GM12878 (cell line): ENCODE measurements at regions not wholly inside any gene's neighbourhood (a gene's known extent, or its start where the extent isn't known, plus 50 kb on each side); places are given as distances from the start of the nearest gene placed in this dataset.

Source experiments
- ATAC-seq: fragments of 200-7000 bp; cut with Tn5 transposase; 3 replicates; pipeline ENCODE4 v1.9.1; 2020; ENCODE audit warnings: mild to moderate bottlenecking, moderate library complexity
- BruUV-seq: library from RNA; stranded (reverse); fragments of 400-500 nt; replicated peaks from 2 replicates; lab custom pipeline; 2021; lab: Mats Ljungman, UMichigan
- CTCF ChIA-PET: fragments of 300-600 bp; sonication (Branson Sonifier 250); formaldehyde crosslinking; extraction: SDS; loops from one replicate; lab custom pipeline; 2021; ENCODE audit warnings: inconsistent platforms; lab: Yijun Ruan, JAX
- POLR2A ChIA-PET: fragments of 350-600 bp; formaldehyde crosslinking; extraction: SDS; loops from one replicate; lab custom pipeline; 2021; ENCODE audit warnings: inconsistent platforms; lab: Charles Lee
- RAD21 ChIA-PET: fragments of 300-600 bp; sonication (Branson Sonifier 250); formaldehyde crosslinking; loops from one replicate; lab custom pipeline; 2023; ENCODE audit warnings: antibody characterized with exemption; ENCODE audit not compliant: unreplicated experiment; lab: Charles Lee
- SMC1A ChIA-PET: fragments of 300-600 bp; sonication (Branson Sonifier 250); formaldehyde crosslinking; loops from one replicate; lab custom pipeline; 2023; ENCODE audit not compliant: unreplicated experiment, uncharacterized antibody; lab: Charles Lee
- DNase-seq: peaks from one replicate; pipeline ENCODE4 v3.0.0-alpha.2; 2011; ENCODE audit warnings: low read depth, low spot score
- FAIRE-seq: peaks from 3 replicates; lab custom pipeline; 2011; peaks lifted over from hg19 to GRCh38; lab: Jason Lieb, UNC
- H2AFZ ChIP-seq: 2 replicates; pipeline ENCODE4 v1.6.0; 2011; ENCODE audit warnings: low read depth, low read length, control low read depth; ENCODE audit not compliant: control insufficient read depth
- H3K27ac ChIP-seq: 2 replicates; pipeline ENCODE4 v1.5.1; 2011; ENCODE audit warnings: control low read depth; ENCODE audit not compliant: control insufficient read depth, insufficient read depth
- H3K27me3 ChIP-seq, 2 experiments: replicated peaks in 1 of 2; 2 replicates each; pipeline versions ENCODE4 v1.6.0 to v1.6.1; 2011; ENCODE audit warnings: low read length in 1 of 2; ENCODE audit not compliant: control insufficient read depth in 2 of 2, insufficient read depth in 2 of 2
- H3K36me3 ChIP-seq, 2 experiments: 2 replicates each; pipeline ENCODE4 v1.5.1; 2011; ENCODE audit warnings: low read length in 1 of 2; ENCODE audit not compliant: control insufficient read depth in 2 of 2, insufficient read depth in 2 of 2
- H3K4me1 ChIP-seq: 2 replicates; pipeline ENCODE4 v1.6.1; 2011; ENCODE audit warnings: mild to moderate bottlenecking, low read length, moderate library complexity, mixed read lengths; ENCODE audit not compliant: control insufficient read depth, insufficient read depth
- H3K4me2 ChIP-seq: 2 replicates; pipeline ENCODE4 v1.6.0; 2011; ENCODE audit warnings: control low read depth; ENCODE audit not compliant: control insufficient read depth, insufficient read depth
- H3K4me3 ChIP-seq: fragments of 200-600 bp; sonication (generic); 2 replicates; pipeline ENCODE4 v1.5.1; 2016
- H3K79me2 ChIP-seq: 2 replicates; pipeline ENCODE4 v1.6.0; 2011; ENCODE audit warnings: low read length; ENCODE audit not compliant: control insufficient read depth, insufficient read depth
- H3K9ac ChIP-seq: 2 replicates; pipeline ENCODE4 v1.8.0; 2011; ENCODE audit warnings: low read length, control low read depth, mixed read lengths; ENCODE audit not compliant: control insufficient read depth, insufficient read depth
- H3K9me3 ChIP-seq: replicated peaks from 3 replicates; pipeline ENCODE4 v1.5.1; 2011; ENCODE audit warnings: mild to moderate bottlenecking, low read length; ENCODE audit not compliant: control insufficient read depth, insufficient read depth
- H4K20me1 ChIP-seq: 2 replicates; pipeline ENCODE4 v1.6.0; 2011; ENCODE audit not compliant: control insufficient read depth, insufficient read depth
- BCL11A ChIP-seq: IDR thresholded peaks from 2 replicates; pipeline ENCODE4 v1.6.1; 2011; ENCODE audit warnings: low read depth, low read length
- CHD4 ChIP-seq: fragments of 200-600 bp; sonication (generic); IDR thresholded peaks from 2 replicates; pipeline ENCODE4 v1.6.1; 2016; ENCODE audit warnings: mild to moderate bottlenecking
- E2F4 ChIP-seq: IDR thresholded peaks from 2 replicates; pipeline ENCODE4 v1.6.1; 2012; ENCODE audit warnings: low read depth, low read length, improper control_type of control experiment
- FOS ChIP-seq: IDR thresholded peaks from 3 replicates; pipeline ENCODE4 v1.6.1; 2011; ENCODE audit warnings: borderline replicate concordance; ENCODE audit not compliant: insufficient read length; ENCODE audit errors: extremely low read depth
- JUND ChIP-seq: IDR thresholded peaks from 2 replicates; pipeline ENCODE4 v1.6.1; 2012; ENCODE audit warnings: low read depth, mild to moderate bottlenecking, low read length, improper control_type of control experiment, moderate library complexity
- KLF5 ChIP-seq: fragments of 450-650 bp; IDR thresholded peaks from 2 replicates; pipeline ENCODE4 v1.6.1; 2014; ENCODE audit warnings: mild to moderate bottlenecking; ENCODE audit not compliant: partially characterized antibody
- MTA2 ChIP-seq: fragments of 450-650 bp; IDR thresholded peaks from 2 replicates; pipeline ENCODE4 v1.6.1; 2016; ENCODE audit warnings: low read depth, mild to moderate bottlenecking, moderate library complexity
- NFIC ChIP-seq: IDR thresholded peaks from 2 replicates; pipeline ENCODE4 v1.6.1; 2012; ENCODE audit warnings: low read depth, mild to moderate bottlenecking, inconsistent platforms, low read length, moderate library complexity
- RAD21 ChIP-seq: IDR thresholded peaks from 2 replicates; pipeline ENCODE4 v1.6.1; 2011; ENCODE audit warnings: mild to moderate bottlenecking, low read depth, low read length, moderate library complexity; ENCODE audit not compliant: insufficient read depth
- SPI1 ChIP-seq: IDR thresholded peaks from 2 replicates; pipeline ENCODE4 v1.6.1; 2011; ENCODE audit warnings: low read depth, mild to moderate bottlenecking, low read length, moderate library complexity, borderline replicate concordance; ENCODE audit not compliant: insufficient read depth
- SUZ12 ChIP-seq: fragments of 200-600 bp; sonication (generic); IDR thresholded peaks from one replicate; pipeline ENCODE4 v1.6.1; 2018; ENCODE audit warnings: antibody characterized with exemption, mild to moderate bottlenecking; ENCODE audit not compliant: unreplicated experiment
- TAF1 ChIP-seq: IDR thresholded peaks from 2 replicates; pipeline ENCODE4 v1.6.1; 2011; ENCODE audit warnings: mild to moderate bottlenecking, low read depth, low read length, borderline replicate concordance
- TARDBP ChIP-seq: IDR thresholded peaks from 2 replicates; pipeline ENCODE4 v1.6.1; 2016; ENCODE audit warnings: borderline replicate concordance
- TCF3 ChIP-seq: IDR thresholded peaks from 2 replicates; pipeline ENCODE4 v1.6.1; 2012; ENCODE audit warnings: low read depth, mild to moderate bottlenecking, low read length, borderline replicate concordance; ENCODE audit not compliant: insufficient read depth
- ZNF592 ChIP-seq: fragments of 450-650 bp; IDR thresholded peaks from 2 replicates; pipeline ENCODE4 v1.6.1; 2017; ENCODE audit warnings: mild to moderate bottlenecking, moderate library complexity
- WGBS: methylation state at CpG from one replicate; pipeline ENCODE4 v1.1.6; 2016; ENCODE audit warnings: low lambda C conversion rate; ENCODE audit not compliant: insufficient replicate concordance, insufficient coverage; ENCODE audit errors: missing lambda C conversion rate; 5-methylcytosine and 5-hydroxymethylcytosine counted together
- in situ Hi-C: fragments of 300-500 bp; cut with MboI; formaldehyde crosslinking; loops from 9 replicates; pipeline ENCODE4 v1.14.3; 2018; ENCODE audit warnings: mixed read lengths
- intact Hi-C: fragments of 100-400 bp; cut with micrococcal nuclease; formaldehyde crosslinking; loops from one replicate; pipeline ENCODE4 v1.14.2; 2022; ENCODE audit not compliant: unreplicated experiment
- TF ChIP-seq, protein P1 (sequence below): IDR thresholded peaks from 2 replicates; pipeline ENCODE4 v1.6.1; 2012; ENCODE audit warnings: mild to moderate bottlenecking, low read depth, low read length

DNA sequence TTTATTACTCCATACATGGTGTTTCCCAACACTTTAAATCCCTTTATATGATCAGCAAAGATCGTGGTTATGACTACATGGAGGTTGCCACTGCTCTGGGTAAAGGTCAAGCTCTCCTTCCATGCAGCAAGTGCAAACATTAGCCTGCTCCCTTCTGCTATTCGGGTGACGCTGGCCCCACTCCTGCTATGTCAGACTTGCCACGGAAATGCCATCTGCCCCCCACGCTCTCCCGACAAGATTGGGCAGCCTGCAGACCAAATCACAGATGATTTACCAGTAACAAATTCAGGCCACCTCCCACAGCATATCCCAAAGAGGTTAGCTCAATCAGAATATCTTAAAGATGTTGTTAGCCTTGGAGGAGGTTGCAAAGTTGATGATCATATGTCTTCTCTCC, 77.8 kb upstream of the MGMT start (continued):
- TF ChIP-seq E2F4 = no peak
- TF ChIP-seq TARDBP = no peak
- TF ChIP-seq, protein P1, sequence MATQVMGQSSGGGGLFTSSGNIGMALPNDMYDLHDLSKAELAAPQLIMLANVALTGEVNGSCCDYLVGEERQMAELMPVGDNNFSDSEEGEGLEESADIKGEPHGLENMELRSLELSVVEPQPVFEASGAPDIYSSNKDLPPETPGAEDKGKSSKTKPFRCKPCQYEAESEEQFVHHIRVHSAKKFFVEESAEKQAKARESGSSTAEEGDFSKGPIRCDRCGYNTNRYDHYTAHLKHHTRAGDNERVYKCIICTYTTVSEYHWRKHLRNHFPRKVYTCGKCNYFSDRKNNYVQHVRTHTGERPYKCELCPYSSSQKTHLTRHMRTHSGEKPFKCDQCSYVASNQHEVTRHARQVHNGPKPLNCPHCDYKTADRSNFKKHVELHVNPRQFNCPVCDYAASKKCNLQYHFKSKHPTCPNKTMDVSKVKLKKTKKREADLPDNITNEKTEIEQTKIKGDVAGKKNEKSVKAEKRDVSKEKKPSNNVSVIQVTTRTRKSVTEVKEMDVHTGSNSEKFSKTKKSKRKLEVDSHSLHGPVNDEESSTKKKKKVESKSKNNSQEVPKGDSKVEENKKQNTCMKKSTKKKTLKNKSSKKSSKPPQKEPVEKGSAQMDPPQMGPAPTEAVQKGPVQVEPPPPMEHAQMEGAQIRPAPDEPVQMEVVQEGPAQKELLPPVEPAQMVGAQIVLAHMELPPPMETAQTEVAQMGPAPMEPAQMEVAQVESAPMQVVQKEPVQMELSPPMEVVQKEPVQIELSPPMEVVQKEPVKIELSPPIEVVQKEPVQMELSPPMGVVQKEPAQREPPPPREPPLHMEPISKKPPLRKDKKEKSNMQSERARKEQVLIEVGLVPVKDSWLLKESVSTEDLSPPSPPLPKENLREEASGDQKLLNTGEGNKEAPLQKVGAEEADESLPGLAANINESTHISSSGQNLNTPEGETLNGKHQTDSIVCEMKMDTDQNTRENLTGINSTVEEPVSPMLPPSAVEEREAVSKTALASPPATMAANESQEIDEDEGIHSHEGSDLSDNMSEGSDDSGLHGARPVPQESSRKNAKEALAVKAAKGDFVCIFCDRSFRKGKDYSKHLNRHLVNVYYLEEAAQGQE = no peak
- TF ChIP-seq CHD4 = no peak

DNA sequence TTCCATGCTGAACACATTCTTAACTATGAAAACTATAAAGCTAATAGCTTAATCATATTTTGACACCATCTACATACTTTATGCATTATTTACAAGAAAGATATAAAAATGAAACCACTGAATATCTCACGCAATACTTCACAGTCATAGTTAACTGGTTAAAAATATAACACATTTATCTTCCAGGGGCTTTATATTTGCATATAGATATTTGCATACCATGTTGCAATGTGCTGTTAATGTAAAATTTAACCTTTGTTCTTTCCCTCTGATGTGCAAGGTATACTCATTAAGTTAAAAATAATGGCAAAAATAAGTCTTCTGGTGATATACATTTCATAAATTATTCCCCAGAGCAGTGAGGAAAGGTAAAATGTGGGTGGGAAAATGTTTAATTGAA, 76.9 kb upstream of the MGMT start:
- H4K20me1 ChIP-seq = no peaks in the 10 kb centered on the region
- H3K4me1 ChIP-seq = no peaks in the 10 kb centered on the region
- no TSS peak for BruUV-seq
- no peak overlapping the region for H2AFZ ChIP-seq
- no peak for TF ChIP-seq TCF3
- no peak for TF ChIP-seq KLF5
- no peak for TF ChIP-seq ZNF592
- no peak for TF ChIP-seq SPI1
- no peak for TF ChIP-seq RAD21
- TF ChIP-seq NFIC = no peak
- no peak for TF ChIP-seq BCL11A
- no peak for TF ChIP-seq JUND
- no peak for TF ChIP-seq TAF1
- TF ChIP-seq SUZ12 = no peak
- TF ChIP-seq FOS = no peak
- TF ChIP-seq MTA2 = no peak
- ChIA-PET POLR2A (no interaction called here), RAD21 (no interaction called here), SMC1A (no interaction called here), CTCF (no interaction called here)
- no peaks in the 10 kb centered on the region for H3K27me3 ChIP-seq
- ATAC-seq (no peak), DNase-seq (no peak), FAIRE-seq (no peak)
- intact Hi-C loops = no loop called here
- no peak overlapping the region for H3K27ac ChIP-seq
- no peak overlapping the region for H3K4me2 ChIP-seq
- no peaks in the 10 kb centered on the region for H3K36me3 ChIP-seq
- WGBS = 0% methylated on average over 1 of the region's 1 CpG
- in situ Hi-C loops = no loop called here
- no peaks in the 10 kb centered on the region for H3K79me2 ChIP-seq
- no peak overlapping the region for H3K4me3 ChIP-seq
- H3K9me3 ChIP-seq = no peaks in the 10 kb centered on the region
- H3K9ac ChIP-seq = no peak overlapping the region
